GM18508 (cell line): ENCODE measurements at regions not wholly inside any gene's neighbourhood (a gene's known extent, or its start where the extent isn't known, plus 50 kb on each side); places are given as distances from the start of the nearest gene placed in this dataset.
"Not testable (repeated sequence)": the region's sequence is repeated elsewhere in the genome, so short reads cannot be mapped to it uniquely, and the experiment has no call there.

ENCODE experiments used
- ATAC-seq: cut with Tn5 transposase; IDR thresholded peaks from one replicate; pipeline ENCODE4 v1.9.1; 2021; ENCODE audit warnings: moderate number of reproducible peaks; ENCODE audit not compliant: insufficient read depth, unreplicated experiment

DNA sequence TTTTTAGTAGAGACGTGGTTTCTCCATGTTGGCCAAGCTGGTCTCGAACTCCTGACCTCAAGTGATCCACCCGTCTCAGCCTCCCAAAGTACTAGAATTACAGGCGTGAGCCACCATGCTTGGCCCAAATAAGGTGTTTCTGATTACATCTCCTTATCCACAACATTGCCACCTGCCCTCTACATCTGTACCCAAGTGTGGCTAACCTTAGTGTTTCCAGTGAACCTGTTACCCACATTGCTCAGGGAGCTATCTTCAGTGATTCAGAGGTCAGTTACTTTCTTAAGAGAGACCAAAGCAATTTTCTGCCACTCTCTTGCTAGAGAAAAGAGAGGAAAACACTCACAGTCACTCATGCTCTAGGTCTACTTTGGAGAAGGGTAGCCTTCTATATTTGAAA is 115.0 kb upstream of the SLC39A10 start:
- no peak for ATAC-seq

DNA sequence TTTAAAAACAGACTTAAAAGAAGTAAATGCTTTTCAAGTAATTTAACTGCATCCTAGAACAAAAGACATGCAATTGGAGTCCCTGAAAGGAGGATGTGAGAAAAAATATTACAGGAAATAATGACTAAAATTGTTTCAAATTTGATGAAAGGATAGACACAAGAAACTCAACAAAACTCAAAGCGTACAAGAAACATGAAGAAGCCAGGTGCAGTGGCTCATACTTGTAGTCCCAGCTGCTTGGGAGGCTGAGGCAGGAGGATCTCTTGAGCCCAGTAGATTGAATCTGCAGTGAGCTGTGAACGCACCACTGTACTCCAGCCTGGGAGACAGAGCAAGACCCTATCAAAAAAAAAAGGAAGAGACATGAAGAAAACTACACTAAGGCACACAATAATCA is 118.1 kb upstream of the SLC39A10 start:
- ATAC-seq: no peak

DNA sequence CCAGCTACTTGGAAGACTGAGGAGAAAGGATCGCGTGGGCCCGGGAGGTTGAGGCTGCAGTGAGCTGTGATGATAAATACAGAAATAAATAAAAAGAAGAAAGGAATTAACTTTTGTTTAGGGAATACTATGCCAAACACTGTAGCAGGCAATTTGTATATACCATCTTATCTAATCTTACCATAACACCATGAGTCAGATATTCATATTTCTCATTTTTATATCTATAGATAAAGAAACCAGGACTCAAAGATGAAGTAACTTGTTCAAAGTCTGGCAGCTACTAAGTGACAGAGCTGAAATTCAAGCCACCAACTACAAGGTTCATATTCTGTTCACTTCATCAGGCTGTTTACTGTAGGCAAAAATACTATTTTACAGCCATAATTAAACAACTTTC is 119.2 kb upstream of the SLC39A10 start:
- no peak for ATAC-seq

DNA sequence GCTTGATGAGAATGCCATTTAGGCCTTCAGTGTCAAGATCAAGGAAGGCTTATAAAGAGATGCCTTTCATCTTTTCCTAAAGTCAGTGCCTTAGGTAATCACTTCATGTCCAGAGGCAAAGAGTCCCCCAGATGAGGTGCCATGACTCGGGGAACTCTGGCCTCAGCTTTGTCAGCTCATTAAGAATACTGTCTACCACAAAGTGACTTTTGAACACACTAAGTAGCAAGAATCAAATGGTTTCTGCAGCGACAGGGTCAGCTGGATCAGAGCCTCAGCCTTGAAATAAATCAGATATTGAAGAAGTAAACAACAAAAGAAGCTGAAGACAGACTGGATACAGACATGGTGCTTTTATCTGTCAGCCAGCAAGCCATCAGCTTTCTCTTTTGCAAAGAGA is 120.1 kb upstream of the SLC39A10 start:
- no peak for ATAC-seq

DNA sequence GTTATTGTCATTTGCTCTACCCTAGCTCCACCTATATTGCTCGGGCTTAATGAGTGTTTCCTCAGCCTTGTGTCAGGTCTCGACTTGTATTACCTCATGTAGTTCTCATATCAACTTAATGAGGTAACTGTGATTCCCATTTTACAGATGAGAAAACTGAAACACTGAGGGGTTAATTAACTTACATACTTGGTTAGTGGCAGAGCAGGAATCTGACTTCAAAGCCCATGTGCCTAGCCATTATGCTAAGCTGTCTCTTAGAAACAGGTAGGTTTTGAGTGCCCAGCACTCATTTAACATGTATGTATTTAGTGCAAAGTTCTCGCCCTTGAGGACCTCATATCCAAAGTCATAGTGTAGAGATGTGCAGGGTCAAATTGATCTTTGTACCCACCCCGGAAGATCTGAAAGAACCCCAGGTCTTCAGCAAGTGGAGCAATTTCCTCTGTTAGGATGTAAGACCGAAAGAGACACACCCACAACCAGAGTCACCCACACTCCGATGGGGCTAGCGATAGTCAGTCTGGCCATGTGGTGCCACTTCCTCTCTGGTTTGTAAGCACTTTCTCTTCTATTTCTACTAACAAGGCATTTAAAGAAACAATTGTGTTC is 121.0 kb upstream of the SLC39A10 start:
- ATAC-seq: peak; percentile 86

DNA sequence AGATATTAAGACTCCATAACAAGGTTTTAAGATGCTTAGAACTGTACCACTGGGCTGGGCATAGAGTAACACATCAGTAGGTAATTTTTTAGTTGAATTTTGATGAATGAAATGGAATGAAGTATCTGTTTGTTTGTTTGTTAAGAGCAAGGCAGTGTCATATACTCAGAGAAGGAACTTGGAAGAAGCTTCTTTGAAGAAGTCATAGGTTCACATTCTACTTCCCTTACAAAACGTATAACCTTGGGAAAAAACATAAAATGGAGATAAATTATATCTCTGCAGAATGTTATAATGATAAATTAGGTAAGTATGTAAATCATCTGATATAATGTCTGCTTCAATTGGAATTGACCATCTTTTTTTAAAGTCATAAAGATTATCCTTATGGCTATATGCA is 122.1 kb upstream of the SLC39A10 start:
- ATAC-seq: no peak

DNA sequence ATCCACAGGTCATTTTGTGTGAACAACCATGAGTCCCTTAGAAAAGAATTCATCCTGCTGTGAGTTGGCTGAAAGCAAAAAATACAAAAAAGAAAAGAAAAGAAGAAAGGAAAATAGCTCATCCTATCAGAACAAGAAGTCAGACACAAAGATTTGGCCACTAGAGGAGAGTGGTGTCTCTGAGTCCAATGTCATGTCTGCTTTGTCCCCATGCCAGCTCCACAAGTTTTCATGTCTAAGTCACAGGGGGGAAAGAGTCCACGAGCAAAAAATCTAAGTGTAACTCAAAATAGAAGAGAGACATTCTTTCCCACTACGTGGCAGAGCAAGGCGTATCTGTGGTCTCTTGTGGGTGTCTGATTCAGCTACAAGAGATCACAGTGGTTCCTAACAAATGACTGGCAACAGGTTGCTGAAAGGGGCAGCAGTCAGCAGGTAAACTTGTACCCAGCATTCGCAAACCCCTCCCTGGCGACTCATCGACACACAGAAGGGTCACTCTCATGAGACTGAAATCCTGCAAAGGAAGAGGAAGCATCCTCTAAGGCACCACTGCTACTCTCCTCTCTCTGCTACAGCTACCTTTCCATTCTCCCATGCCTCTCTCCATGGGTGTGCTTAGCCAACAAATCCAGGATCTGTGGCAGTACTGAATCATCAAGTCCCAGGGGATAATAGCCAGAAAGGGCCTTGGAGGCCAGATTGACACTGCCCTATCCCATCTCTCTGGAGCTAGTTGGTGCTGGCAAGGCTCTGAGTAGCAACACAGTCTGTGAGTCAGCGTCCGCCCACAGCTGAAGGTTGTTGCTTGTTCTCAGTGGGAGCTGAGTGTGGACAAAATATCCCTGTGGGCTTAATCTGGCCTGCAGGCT is 123.0 kb upstream of the SLC39A10 start:
- ATAC-seq: peak; percentile 47

DNA sequence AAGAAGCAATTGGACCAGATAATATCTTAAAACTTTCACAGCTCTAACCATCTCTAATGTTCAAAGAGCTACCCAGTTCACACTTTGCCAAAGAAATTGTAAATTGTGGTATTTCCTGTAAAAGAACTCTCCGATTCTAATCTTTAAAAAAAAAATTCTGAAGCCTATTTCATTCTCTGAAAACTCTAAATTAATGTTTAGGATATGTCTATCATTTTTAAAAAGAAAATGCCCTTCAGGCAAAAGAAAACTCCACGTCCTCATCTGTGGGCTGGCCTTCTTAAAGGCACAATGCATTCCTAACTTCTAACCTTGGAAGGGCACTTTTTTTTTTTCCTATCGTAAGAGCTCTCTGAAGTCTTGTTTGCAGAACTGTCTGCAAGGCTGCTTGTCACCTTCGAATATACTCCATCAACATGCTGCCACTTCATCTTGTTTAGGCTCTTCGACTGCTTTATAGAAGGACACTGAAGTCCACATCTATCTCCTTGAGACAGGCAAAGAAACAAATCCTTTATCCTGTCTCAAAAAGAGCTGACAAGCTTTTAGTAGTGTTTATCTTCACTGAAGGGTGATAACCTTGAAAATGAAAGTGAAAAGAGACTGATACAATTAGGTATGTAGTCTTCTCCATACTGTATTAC is 124.3 kb upstream of the SLC39A10 start:
- peak; percentile 21 for ATAC-seq

DNA sequence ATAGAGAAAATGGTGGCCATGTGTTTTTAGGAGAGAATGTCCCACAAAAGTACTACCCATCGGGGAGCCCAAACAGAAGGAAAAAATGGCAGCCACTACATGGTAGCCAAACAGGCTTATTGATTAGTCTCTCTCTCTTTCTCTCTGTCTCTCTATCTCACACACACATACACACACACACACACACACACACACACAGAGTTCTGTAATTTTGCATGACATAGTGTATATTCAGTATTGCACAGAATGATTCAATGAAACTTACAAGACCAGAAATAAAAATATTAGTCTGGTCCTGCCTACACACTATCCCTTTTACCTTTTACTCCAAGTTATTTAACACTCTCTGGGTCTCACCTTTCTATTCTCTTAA is 124.8 kb upstream of the SLC39A10 start:
- ATAC-seq: no peak

DNA sequence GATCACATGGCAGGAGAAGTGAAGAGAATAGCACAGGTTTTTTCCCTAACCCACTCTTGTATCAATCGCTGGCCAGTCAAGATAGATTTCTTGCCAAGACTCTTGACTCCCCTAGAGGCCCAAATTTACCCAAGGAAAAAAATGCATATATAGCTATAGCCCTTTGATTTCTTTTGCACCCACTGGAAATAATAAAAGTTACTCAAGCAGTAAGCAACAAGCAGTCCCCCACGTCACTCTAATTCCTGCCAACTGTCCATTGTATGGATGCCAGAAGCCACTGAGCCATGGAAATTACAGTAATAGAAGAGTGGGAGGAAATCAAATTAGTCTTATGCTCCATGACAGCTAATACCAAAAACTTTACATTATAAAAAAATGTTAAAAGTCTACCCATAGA is 125.3 kb upstream of the SLC39A10 start:
- no peak for ATAC-seq

DNA sequence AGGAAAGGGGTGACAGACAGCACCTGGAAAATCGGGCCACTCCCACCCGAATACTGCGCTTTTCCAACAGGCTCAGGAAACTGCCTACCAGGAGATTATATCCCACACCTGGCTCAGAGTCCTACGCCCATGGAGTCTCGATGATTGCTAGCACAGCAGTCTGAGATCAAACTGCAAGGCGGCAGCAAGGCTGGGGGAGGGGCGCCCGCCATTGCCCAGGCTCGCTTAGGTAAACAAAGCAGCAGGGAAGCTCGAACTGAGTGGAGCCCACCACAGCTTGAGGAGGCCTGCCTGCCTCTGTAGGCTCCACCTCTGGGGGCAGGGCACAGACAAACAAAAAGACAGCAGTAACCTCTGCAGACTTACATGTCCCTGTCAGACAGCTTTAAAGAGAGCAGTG is 133.8 kb upstream of the SLC39A10 start:
- not testable (repeated sequence) for ATAC-seq

DNA sequence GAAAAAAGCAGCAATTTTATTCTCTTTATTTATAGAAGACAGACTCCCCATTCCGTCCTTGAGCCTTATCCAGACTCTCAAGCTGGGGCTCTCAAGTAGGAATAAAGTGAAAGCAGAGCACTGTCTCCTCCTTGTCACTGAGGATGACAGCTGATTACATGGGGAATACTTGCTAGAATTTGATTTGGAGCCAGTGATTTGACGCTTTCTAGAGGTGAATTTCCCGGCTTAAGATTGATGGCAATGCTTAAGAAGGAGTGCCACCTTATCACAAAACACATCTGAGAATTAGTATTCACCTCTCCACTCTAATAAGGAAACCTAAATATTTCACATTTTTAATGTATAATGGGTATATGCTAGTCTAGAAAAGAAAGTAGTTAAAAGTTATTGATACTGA is 135.4 kb upstream of the SLC39A10 start:
- ATAC-seq: no peak

DNA sequence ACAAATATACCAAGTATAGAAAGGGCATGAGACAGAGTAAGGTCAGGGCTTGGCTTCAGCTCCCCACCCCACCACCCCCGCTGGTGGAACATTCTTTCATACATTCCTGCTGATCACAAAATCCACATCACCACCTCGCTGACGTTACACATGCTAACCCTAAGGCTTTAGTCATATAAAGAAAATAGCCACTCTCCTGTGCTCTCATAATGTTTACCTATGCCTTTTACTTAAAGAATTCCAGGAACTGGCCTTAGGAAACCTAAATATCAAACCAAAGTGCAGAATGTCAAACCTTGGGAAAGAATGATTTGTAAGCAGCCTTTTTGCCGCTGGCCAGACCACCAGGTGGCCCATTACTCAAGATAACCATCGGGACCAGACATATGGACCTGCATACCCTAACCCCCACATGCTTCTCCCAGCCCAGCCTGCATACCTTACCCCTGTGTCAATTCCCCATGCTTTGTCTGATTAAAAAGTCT is 136.3 kb upstream of the SLC39A10 start:
- ATAC-seq: no peak

DNA sequence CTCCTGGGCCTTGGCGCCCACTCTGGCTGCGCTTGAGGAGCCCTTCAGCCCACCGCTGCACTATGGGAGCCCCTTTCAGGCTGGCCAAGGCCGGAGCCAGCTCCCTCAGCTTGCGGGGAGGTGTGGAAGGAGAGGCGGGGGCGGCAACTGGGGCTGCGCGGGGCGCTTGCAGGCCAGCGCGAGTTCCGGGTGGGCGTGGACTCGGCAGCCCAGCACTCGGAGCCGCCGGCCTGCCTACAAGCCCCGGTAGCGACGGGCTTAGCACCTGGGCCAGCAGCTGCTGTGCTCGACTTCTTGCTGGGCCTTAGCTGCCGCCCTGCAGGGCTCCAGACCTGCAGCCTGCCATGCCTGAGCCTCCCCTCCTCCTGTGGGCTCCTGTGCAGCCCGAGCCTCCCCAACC is 141.5 kb upstream of the SLC39A10 start:
- no peak for ATAC-seq

DNA sequence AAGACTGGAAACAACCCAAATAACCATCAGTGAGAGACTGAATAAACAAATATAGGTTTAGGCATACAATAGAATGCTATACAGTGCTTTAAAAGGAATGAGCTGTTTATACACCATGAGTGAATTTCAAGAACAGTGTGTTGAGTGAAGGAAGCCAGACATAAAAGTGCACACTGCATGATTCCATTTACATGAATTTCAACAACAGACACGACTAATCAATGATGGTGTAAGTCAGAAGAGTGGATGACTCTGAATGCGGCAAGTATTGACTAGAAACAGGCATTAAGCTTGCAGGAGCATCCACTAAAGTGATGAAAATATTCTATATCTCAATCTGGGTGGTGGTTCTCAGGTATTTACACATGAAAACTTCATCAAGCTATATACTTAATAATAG is 142.7 kb upstream of the SLC39A10 start:
- ATAC-seq: no peak

DNA sequence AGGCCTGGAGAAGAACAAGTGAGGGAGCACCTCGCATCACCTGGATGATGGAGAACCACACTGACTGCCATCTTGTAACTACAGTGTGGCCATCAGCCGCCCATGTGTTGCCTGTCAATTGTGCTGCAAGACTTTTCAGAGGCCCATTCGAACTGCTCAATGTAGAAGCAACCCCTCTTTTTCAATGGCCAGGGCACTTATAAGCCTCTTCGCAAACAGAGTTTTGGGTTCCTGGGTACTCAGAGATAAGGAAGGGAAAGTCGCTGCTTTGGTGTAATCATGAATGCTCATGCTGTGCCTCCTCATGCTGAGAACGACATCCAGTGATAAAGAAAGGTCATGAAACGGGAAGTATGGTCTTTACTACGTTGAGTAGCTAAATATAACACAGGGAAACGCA is 143.9 kb upstream of the SLC39A10 start:
- ATAC-seq: no peak

DNA sequence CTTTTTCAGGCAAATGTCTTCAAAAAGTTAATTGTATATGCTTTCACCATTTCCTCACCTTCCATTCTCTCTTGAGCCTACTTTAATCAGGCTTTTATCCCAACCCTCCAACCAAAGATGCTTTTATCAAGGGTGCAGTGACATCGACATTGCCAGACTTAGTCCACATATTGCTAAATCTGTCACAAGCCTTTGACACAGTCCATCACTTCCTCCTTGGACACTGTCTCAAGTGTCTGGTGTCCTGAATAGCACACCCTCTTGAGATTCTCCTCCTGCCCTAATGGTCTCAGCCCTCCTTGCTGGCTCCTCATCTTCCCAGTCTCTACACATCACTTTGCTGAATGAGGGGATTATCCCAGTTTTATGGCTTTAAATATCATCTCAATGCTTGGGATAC is 147.5 kb upstream of the SLC39A10 start:
- ATAC-seq: no peak

DNA sequence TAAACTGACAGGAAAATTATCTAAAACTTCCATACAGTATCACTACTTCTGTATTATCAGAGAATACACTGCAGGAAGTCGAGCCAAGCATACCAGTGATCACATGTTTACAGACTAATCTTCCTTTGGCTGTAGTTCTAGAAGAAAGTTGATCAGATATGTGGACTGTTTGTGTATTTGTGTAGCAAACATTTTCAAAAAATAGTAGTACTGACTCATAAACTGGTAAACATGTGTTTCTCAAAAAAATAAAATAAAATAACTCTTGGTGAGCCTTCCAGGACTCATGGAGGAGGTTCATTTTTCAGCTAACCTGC is 148.9 kb upstream of the SLC39A10 start:
- no peak for ATAC-seq

DNA sequence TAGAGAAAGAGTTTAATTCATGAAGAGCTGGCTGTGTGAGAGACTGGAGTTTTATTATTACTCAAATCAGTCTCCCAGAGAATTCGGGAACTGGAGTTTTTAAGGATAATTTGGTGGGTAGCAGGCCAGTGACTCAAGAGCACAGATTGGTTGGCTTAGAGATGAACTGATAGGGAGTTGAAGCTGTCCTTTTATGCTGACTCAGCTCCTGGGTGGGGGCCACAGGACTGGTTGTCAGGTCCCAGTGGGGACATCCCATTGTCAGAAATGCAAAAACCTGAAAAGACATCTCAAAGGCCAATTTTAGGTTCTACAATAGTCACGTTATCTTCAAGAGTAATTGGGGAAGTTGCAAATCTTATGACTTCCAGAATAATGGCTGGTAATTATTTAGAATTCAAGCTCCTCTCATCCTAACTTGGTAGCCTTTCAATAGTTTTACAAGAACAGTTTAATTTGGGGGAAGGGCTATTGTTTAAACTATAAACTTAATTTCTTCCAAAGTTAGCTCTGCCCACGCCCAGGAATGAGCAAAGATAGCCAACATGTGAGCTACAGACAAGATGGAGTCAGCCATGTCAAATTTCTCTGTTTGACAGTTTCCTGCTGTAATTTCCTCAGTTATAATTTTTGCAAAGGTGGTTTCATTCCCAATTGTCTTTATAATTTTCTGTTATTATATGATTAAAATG is 149.4 kb upstream of the SLC39A10 start:
- no peak for ATAC-seq

DNA sequence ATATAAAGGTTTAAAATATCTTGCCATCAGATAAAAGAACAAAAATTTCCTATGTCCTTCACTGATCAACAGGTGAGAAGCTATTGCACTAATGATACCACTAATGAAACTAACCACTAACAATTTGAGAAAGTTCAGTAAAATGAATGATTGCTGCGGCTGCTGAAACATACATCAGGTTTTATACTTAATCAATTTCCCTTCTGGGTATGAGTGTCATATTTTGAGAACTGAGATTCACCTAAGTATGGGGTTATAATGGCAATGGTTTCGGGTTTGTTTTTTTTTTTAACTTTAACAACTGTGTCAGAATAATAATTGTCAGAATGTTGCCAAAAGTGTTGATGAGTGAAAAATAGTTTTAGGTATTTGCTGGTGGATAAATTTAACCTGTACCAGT is 151.3 kb upstream of the SLC39A10 start:
- ATAC-seq: peak; percentile 97

DNA sequence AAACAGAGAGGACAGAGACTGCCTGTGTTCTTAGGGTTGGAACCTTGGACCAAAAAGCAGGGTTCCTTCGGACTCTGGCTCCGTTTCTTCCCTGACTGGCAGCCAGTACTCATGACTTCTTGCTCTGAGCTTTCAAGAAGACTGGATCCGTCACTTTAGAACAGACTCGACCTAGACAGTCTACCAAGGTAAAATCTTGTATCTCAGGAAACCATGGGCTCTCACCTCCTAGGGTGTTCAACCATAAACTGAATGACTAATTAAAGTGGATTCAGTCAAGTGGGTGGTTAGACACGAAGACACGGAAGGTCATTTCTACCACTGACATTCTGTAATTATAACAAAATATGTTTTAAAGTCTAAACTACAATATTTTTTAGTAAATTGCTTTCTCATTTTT is 153.8 kb upstream of the SLC39A10 start:
- no peak for ATAC-seq
